SK-N-SH treated with all-trans-retinoic acid at 6 μM for 48 hours (cell line): ENCODE measurements at regions not wholly inside any gene's neighbourhood (a gene's known extent, or its start where the extent isn't known, plus 50 kb on each side); places are given as distances from the start of the nearest gene placed in this dataset.

Experiments used
- TF ChIP-seq, protein P1 (sequence below): fragments of 250-450 bp; sonication (Bioruptor Pico); IDR thresholded peaks from 2 replicates; pipeline ENCODE4 v1.8.0; 2020; ENCODE audit warnings: mild to moderate bottlenecking, moderate library complexity, borderline replicate concordance
- TF ChIP-seq, protein P2 (sequence below): fragments of 250-450 bp; sonication (Bioruptor Pico); IDR thresholded peaks from 2 replicates; pipeline ENCODE4 v1.8.0; 2021; ENCODE audit warnings: low read depth, mild to moderate bottlenecking, moderate library complexity, borderline replicate concordance
- TF ChIP-seq, protein P3 (sequence below): fragments of 250-450 bp; sonication (Bioruptor Pico); IDR thresholded peaks from 2 replicates; pipeline ENCODE4 v1.5.1; 2020; ENCODE audit warnings: low read depth, mild to moderate bottlenecking, moderate library complexity

DNA sequence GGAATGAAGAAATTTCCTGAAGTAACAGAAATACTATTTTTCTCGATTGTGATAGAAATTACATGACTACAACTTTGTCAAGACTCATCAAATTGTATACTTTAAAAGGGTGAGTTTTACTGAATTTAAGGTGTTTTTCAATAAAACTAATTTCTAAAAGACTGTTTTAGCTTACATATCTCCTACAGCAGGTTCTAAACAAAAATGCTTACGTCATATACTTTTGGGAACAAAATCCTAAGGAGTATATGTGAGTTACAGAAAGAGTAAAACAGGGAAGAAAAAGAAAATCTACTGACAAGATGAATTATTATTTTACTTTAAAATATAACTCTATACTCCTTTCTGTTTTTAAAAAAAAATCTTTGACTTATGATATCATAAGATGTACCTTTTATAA, 660.3 kb upstream of the PKDCC start:
- TF ChIP-seq, protein P1, sequence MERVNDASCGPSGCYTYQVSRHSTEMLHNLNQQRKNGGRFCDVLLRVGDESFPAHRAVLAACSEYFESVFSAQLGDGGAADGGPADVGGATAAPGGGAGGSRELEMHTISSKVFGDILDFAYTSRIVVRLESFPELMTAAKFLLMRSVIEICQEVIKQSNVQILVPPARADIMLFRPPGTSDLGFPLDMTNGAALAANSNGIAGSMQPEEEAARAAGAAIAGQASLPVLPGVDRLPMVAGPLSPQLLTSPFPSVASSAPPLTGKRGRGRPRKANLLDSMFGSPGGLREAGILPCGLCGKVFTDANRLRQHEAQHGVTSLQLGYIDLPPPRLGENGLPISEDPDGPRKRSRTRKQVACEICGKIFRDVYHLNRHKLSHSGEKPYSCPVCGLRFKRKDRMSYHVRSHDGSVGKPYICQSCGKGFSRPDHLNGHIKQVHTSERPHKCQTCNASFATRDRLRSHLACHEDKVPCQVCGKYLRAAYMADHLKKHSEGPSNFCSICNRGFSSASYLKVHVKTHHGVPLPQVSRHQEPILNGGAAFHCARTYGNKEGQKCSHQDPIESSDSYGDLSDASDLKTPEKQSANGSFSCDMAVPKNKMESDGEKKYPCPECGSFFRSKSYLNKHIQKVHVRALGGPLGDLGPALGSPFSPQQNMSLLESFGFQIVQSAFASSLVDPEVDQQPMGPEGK (CRISPR knock-in tag), result no peak
- TF ChIP-seq, protein P2, sequence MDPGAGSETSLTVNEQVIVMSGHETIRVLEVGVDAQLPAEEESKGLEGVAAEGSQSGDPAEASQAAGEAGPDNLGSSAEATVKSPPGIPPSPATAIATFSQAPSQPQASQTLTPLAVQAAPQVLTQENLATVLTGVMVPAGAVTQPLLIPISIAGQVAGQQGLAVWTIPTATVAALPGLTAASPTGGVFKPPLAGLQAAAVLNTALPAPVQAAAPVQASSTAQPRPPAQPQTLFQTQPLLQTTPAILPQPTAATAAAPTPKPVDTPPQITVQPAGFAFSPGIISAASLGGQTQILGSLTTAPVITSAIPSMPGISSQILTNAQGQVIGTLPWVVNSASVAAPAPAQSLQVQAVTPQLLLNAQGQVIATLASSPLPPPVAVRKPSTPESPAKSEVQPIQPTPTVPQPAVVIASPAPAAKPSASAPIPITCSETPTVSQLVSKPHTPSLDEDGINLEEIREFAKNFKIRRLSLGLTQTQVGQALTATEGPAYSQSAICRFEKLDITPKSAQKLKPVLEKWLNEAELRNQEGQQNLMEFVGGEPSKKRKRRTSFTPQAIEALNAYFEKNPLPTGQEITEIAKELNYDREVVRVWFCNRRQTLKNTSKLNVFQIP (CRISPR knock-in tag), result no peak
- TF ChIP-seq, protein P3, sequence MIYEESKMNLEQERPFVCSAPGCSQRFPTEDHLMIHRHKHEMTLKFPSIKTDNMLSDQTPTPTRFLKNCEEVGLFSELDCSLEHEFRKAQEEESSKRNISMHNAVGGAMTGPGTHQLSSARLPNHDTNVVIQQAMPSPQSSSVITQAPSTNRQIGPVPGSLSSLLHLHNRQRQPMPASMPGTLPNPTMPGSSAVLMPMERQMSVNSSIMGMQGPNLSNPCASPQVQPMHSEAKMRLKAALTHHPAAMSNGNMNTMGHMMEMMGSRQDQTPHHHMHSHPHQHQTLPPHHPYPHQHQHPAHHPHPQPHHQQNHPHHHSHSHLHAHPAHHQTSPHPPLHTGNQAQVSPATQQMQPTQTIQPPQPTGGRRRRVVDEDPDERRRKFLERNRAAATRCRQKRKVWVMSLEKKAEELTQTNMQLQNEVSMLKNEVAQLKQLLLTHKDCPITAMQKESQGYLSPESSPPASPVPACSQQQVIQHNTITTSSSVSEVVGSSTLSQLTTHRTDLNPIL (CRISPR knock-in tag), result no peak
